ENCODE measurements at regions not wholly inside any gene's neighbourhood (a gene's known extent, or its start where the extent isn't known, plus 50 kb on each side); places are given as distances from the start of the nearest gene placed in this dataset.

DNA sequence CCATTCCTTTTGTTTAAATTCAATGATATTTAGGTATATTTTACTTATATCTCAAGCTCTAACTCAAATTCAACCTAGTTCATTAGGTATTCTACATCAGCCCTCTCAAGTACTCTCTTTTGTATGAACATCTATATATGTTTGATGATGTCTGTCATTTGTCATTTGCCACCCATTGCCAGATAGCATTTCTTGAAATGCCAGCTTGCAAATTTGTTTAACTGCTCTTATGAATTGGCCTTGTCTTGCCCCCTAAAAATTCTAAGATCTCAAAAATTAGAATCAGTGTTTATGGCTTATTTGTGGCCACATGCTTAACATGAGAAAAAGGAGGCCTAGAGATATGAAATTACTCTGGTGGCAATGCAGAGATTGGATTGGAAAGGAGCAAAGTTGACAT lies 1140.3 kb upstream of the DDX18 start:
- TF ChIP-seq, protein P1, sequence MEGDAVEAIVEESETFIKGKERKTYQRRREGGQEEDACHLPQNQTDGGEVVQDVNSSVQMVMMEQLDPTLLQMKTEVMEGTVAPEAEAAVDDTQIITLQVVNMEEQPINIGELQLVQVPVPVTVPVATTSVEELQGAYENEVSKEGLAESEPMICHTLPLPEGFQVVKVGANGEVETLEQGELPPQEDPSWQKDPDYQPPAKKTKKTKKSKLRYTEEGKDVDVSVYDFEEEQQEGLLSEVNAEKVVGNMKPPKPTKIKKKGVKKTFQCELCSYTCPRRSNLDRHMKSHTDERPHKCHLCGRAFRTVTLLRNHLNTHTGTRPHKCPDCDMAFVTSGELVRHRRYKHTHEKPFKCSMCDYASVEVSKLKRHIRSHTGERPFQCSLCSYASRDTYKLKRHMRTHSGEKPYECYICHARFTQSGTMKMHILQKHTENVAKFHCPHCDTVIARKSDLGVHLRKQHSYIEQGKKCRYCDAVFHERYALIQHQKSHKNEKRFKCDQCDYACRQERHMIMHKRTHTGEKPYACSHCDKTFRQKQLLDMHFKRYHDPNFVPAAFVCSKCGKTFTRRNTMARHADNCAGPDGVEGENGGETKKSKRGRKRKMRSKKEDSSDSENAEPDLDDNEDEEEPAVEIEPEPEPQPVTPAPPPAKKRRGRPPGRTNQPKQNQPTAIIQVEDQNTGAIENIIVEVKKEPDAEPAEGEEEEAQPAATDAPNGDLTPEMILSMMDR (conservative IDR thresholded peaks at IDR 0.05; ENCODE audit: low read depth, low read length) = no peak
- TF ChIP-seq EZH2 (IDR thresholded peaks at IDR 0.05; ENCODE audit: low read length, unreplicated experiment) = no peak

Measured in PC-3 (cell line).